Gastroesophageal sphincter (tissue), 4 donors: ENCODE measurements at regions not wholly inside any gene's neighbourhood (a gene's known extent, or its start where the extent isn't known, plus 50 kb on each side); places are given as distances from the start of the nearest gene placed in this dataset.

Source experiments
- ATAC-seq: fragments of 150-250 bp; one replicate; pipeline ENCODE4 v1.9.1; 2016; ENCODE audit warnings: mild to moderate bottlenecking, moderate library complexity
- H3K27ac ChIP-seq, 4 donors: fragments of 200-600 bp; sonication (generic) in 3 of 4; 1 replicate in 3 of 4; 2 replicates in 1 of 4; pipeline ENCODE4 v1.5.1; 2016 to 2019
- H3K27me3 ChIP-seq: fragments of 200-600 bp; sonication (generic); one replicate; pipeline ENCODE4 v1.5.1; 2019
- H3K36me3 ChIP-seq, 2 donors: fragments of 200-600 bp; sonication (generic); one replicate each; pipeline ENCODE4 v1.5.1; 2019; ENCODE audit warnings: control low read depth in 1 of 2
- H3K4me1 ChIP-seq, 3 donors: fragments of 200-600 bp; sonication (generic); 1 replicate in 2 of 3; 2 replicates in 1 of 3; pipeline ENCODE4 v1.5.1; 2016 to 2019; ENCODE audit warnings: control low read depth in 2 of 3
- H3K4me3 ChIP-seq, 2 donors: fragments of 200-600 bp; sonication (generic); one replicate each; pipeline ENCODE4 v1.5.1; 2019; ENCODE audit warnings: mild to moderate bottlenecking in 1 of 2, moderate library complexity in 1 of 2
- H3K9me3 ChIP-seq, 3 donors: fragments of 200-600 bp; sonication (generic); one replicate each; pipeline ENCODE4 v1.5.1; 2017 to 2019; ENCODE audit warnings: control low read depth in 2 of 3
- EP300 ChIP-seq: sonication (generic); formaldehyde crosslinking; IDR thresholded peaks from one replicate; pipeline ENCODE4 v1.6.1; 2017; ENCODE audit warnings: antibody characterized with exemption, mild to moderate bottlenecking
- POLR2A ChIP-seq, 2 donors: fragments of 450-650 bp; IDR thresholded peaks; one replicate each; pipeline ENCODE4 v1.6.1; 2017; ENCODE audit warnings: antibody characterized with exemption in 2 of 2, mild to moderate bottlenecking in 2 of 2, moderate library complexity in 1 of 2
- POLR2AphosphoS5 ChIP-seq: sonication (generic); formaldehyde crosslinking; IDR thresholded peaks from one replicate; pipeline ENCODE4 v1.6.1; 2017; ENCODE audit warnings: antibody characterized with exemption
- WGBS, 2 donors: methylation state at CpG; one replicate each; pipeline ENCODE4 v1.1.5; 2018; ENCODE audit warnings: low coverage in 1 of 2; 5-methylcytosine and 5-hydroxymethylcytosine counted together
- TF ChIP-seq, protein P1 (sequence below), 4 experiments: fragments of 200-600 bp in 2 of 4; fragments of 450-650 bp in 2 of 4; sonication (generic) in 1 of 4; IDR thresholded peaks; one replicate each; pipeline ENCODE4 v1.5.1; 2017 to 2019; ENCODE audit warnings: antibody characterized with exemption in 4 of 4, mild to moderate bottlenecking in 2 of 4, moderate library complexity in 2 of 4

DNA sequence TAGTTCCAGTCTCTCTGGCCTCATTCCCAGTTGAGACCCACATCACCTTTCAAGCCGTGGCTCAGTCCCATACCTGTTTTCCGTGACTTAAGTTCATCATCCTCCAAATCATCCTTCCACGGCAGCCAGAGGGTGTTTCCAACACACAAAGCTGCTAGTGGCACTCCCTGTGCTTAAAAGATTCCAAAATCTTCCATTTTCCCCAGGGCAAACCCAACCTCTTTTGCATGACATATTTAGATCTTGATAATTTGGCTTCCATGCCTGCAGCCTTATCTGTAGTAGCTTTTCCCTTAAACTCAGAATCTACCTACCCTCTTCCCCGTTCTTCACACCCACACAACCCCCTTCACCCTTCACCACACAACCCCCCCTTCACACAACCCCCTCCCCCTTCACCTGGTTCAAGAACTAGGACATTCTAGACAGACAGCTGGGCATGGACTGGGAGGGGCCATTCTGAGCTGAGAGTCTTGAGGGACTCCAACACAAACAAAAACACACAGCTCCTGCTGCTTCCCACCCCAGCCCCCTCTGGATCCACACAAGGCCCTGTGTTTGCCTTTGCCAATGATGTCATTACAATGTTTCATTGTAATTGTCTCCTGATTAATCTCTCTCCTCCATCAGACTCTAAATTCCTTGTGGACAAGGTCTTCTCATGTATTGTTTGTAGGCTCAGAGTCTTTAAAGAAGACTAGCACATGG is 268.2 kb downstream of the SH3GL2 start:
- no peak overlapping the region for H3K27ac ChIP-seq
- H3K9me3 ChIP-seq, result peaks cover 0 to 11% (median 0%) of the 10 kb centered on the region in 3 donors
- H3K4me1 ChIP-seq, result no peaks in the 10 kb centered on the region
- H3K36me3 ChIP-seq, result no peaks in the 10 kb centered on the region
- TF ChIP-seq POLR2A (IDR thresholded peaks at IDR 0.05) (no peak), POLR2AphosphoS5 (no peak), EP300 (no peak)
- TF ChIP-seq, protein P1, sequence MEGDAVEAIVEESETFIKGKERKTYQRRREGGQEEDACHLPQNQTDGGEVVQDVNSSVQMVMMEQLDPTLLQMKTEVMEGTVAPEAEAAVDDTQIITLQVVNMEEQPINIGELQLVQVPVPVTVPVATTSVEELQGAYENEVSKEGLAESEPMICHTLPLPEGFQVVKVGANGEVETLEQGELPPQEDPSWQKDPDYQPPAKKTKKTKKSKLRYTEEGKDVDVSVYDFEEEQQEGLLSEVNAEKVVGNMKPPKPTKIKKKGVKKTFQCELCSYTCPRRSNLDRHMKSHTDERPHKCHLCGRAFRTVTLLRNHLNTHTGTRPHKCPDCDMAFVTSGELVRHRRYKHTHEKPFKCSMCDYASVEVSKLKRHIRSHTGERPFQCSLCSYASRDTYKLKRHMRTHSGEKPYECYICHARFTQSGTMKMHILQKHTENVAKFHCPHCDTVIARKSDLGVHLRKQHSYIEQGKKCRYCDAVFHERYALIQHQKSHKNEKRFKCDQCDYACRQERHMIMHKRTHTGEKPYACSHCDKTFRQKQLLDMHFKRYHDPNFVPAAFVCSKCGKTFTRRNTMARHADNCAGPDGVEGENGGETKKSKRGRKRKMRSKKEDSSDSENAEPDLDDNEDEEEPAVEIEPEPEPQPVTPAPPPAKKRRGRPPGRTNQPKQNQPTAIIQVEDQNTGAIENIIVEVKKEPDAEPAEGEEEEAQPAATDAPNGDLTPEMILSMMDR (IDR thresholded peaks at IDR 0.05), result no peak
- H3K27me3 ChIP-seq, result no peaks in the 10 kb centered on the region
- no peak for ATAC-seq
- H3K4me3 ChIP-seq, result no peak overlapping the region
- 81 to 91% methylated on average over 3 to 4 of the region's 4 CpGs for WGBS, 2 donors

DNA sequence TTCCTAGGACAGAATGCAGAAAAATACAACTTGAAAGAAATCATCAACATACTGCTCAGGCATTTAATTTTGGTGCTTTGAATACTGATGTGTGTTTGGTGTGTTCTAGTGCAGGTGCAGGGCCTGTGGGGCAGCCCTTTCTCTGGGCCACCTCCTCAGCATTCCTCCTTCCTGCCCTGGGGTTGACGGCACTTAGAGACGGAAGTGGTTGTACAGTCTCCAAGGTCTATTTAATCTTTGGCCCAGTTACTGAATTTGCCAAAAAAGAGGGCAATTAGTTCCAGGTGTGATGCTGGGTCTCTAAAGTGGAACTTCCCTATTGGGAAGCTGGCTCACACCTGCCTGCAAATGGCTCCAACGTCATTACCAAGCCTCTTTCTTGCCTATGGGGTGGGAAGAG is 269.0 kb downstream of the SH3GL2 start:
- WGBS, 2 donors, result 73 to 84% methylated on average over 2 to 3 of the region's 3 CpGs
- no peak overlapping the region for H3K27ac ChIP-seq
- peaks cover 0 to 11% (median 0%) of the 10 kb centered on the region in 3 donors for H3K9me3 ChIP-seq
- no peak overlapping the region for H3K4me3 ChIP-seq
- H3K4me1 ChIP-seq, result no peaks in the 10 kb centered on the region
- H3K36me3 ChIP-seq, result no peaks in the 10 kb centered on the region
- no peak for TF ChIP-seq EP300
- TF ChIP-seq, protein P1 (IDR thresholded peaks at IDR 0.05), result no peak
- TF ChIP-seq POLR2A (IDR thresholded peaks at IDR 0.05), result no peak
- no peak for TF ChIP-seq POLR2AphosphoS5
- no peak for ATAC-seq
- H3K27me3 ChIP-seq, result no peaks in the 10 kb centered on the region

DNA sequence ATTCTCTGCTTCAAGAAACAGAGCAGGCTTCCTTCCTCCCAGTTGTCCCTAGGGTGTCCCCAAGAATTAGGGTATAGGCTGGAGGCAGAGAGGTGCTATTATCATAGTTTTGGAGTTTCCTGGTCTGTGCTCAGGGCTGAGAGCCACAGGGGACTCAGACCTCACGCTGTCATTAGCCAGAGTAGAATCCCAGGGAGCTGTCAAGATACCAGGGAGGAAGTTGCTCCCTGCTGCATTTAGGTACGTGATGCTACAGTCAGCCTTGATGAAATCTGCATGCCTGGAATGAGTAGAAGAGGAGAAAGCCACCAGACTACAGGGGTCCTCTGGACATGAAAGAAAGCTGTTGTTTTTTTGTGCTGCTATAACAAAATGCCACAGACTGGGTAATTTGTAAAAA is 273.2 kb downstream of the SH3GL2 start:
- no peak for TF ChIP-seq POLR2A (IDR thresholded peaks at IDR 0.05)
- no peak for TF ChIP-seq EP300
- TF ChIP-seq, protein P1 (IDR thresholded peaks at IDR 0.05), result no peak
- no peak for TF ChIP-seq POLR2AphosphoS5
- 49% methylated on average over 2 of the region's 2 CpGs; no CpG with 5 or more reads in 1 of the 2 donors for WGBS, 2 donors
- Histone ChIP-seq H3K36me3 (no peaks in the 10 kb centered on the region), H3K27me3 (no peaks in the 10 kb centered on the region), H3K27ac (no peak overlapping the region), H3K9me3 (no peaks in the 10 kb centered on the region), H3K4me3 (no peak overlapping the region), H3K4me1 (no peaks in the 10 kb centered on the region)
- no peak for ATAC-seq

DNA sequence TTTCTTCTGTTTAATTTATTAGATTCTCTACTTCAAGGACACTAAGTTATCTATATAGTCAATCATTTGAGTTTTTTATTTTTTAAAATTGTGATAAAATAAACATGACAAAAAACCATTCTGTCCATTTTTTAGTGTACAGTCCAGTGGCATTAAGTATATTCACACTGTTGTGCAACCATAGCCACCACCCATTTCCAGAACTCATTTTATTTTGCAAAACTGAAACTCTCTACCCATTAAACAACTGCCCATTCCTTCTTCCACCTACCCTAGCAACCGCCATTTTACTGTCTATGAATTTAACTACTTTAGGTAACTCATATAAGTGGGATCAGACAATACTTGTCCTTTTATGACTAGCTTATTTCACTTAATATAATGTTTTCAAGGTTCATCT is 275.6 kb downstream of the SH3GL2 start:
- H3K27me3 ChIP-seq, result no peaks in the 10 kb centered on the region
- WGBS, 2 donors, result 90 to 100% methylated on average over 1 of the region's 1 CpG
- H3K9me3 ChIP-seq, result no peaks in the 10 kb centered on the region
- TF ChIP-seq EP300 (no peak), POLR2AphosphoS5 (no peak), POLR2A (IDR thresholded peaks at IDR 0.05) (no peak)
- TF ChIP-seq, protein P1 (IDR thresholded peaks at IDR 0.05), result no peak
- H3K36me3 ChIP-seq, result no peaks in the 10 kb centered on the region
- no peaks in the 10 kb centered on the region for H3K4me1 ChIP-seq
- ATAC-seq, result no peak
- H3K27ac ChIP-seq, result no peak overlapping the region
- H3K4me3 ChIP-seq, result no peak overlapping the region

DNA sequence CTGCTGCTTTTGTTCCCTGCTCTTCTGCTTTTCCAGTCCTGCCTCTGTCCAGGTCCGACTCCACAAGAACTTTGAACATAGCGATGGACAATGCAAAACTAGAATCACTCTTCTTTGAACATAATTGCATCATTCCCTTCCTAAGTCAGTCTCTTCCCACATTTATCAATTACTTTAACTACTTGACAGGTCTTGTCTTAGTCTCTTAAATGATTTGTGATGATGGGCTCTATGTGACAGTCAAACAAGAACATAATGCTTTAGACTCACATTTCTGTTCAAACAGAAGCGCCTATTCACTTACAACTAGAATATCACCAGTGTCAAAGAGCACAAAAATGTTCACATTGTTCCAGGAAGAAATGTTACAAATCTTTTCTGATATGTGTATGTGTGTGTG is 278.1 kb downstream of the SH3GL2 start:
- 100% methylated on average over 2 to 3 of the region's 3 CpGs for WGBS, 2 donors
- TF ChIP-seq POLR2AphosphoS5 (no peak), EP300 (no peak), POLR2A (IDR thresholded peaks at IDR 0.05) (no peak)
- TF ChIP-seq, protein P1 (IDR thresholded peaks at IDR 0.05), result no peak
- H3K9me3 ChIP-seq, result no peaks in the 10 kb centered on the region
- H3K27ac ChIP-seq, result no peak overlapping the region
- no peak overlapping the region for H3K4me3 ChIP-seq
- no peaks in the 10 kb centered on the region for H3K27me3 ChIP-seq
- H3K36me3 ChIP-seq, result no peaks in the 10 kb centered on the region
- no peaks in the 10 kb centered on the region for H3K4me1 ChIP-seq
- ATAC-seq, result no peak
